Thyroid gland (tissue), 4 donors: ENCODE measurements at regions not wholly inside any gene's neighbourhood (a gene's known extent, or its start where the extent isn't known, plus 50 kb on each side); places are given as distances from the start of the nearest gene placed in this dataset.

ENCODE experiments used
- DNase-seq, 2 donors: peaks; one replicate each; pipeline ENCODE4 v3.0.0-alpha.2; 2019
- H3K27ac ChIP-seq, 3 donors: fragments of 200-600 bp; sonication (generic); 1 replicate in 2 of 3; 2 replicates in 1 of 3; pipeline ENCODE4 v1.5.1; 2016 to 2019; ENCODE audit warnings: mild to moderate bottlenecking in 1 of 3, moderate library complexity in 1 of 3
- H3K27me3 ChIP-seq: fragments of 200-600 bp; sonication (generic); one replicate; pipeline ENCODE4 v1.5.1; 2019
- H3K36me3 ChIP-seq, 2 donors: fragments of 200-600 bp; sonication (generic); one replicate each; pipeline ENCODE4 v1.5.1; 2016 to 2019
- H3K4me1 ChIP-seq, 2 donors: fragments of 200-600 bp; sonication (generic); one replicate each; pipeline ENCODE4 v1.5.1; 2017 to 2019
- H3K4me3 ChIP-seq, 3 donors: fragments of 200-600 bp; sonication (generic); replicated peaks in 1 of 3; 1 replicate in 2 of 3; 2 replicates in 1 of 3; pipeline ENCODE4 v1.5.1; 2016; ENCODE audit warnings: mild to moderate bottlenecking in 1 of 3
- H3K9me3 ChIP-seq: fragments of 200-600 bp; sonication (generic); one replicate; pipeline ENCODE4 v1.5.1; 2017
- CTCF ChIP-seq, 6 experiments: fragments of 200-600 bp in 3 of 6; fragments of 450-650 bp in 3 of 6; sonication (generic) in 3 of 6; IDR thresholded peaks; one replicate each; pipeline ENCODE4 v1.5.1; 2016 to 2019; ENCODE audit warnings: antibody characterized with exemption in 6 of 6, mild to moderate bottlenecking in 2 of 6, inconsistent platforms in 1 of 6, moderate library complexity in 1 of 6
- POLR2A ChIP-seq, 2 donors: fragments of 450-650 bp; IDR thresholded peaks; one replicate each; pipeline ENCODE4 v1.6.1; 2017; ENCODE audit warnings: antibody characterized with exemption in 2 of 2, mild to moderate bottlenecking in 2 of 2, moderate library complexity in 1 of 2
- WGBS, 2 donors: methylation state at CpG; one replicate each; pipeline ENCODE4 v1.1.5; 2017; 5-methylcytosine and 5-hydroxymethylcytosine counted together
- intact Hi-C: fragments of 100-400 bp; cut with DNase I; formaldehyde crosslinking; loops from one replicate; pipeline ENCODE4 v1.15.1; 2023

GRCh38 chr4:22959483-22959882 lies 266.7 kb downstream of the GBA3 start:
- no peaks in the 10 kb centered on the region for H3K27me3 ChIP-seq
- no peak for TF ChIP-seq POLR2A (IDR thresholded peaks at IDR 0.05)
- TF ChIP-seq CTCF (IDR thresholded peaks at IDR 0.05), result no peak
- WGBS, 2 donors, result 61 to 91% methylated on average over 3 of the region's 3 CpGs
- H3K27ac ChIP-seq, result no peak overlapping the region
- DNase-seq, result no peak
- H3K4me3 ChIP-seq, result no peak overlapping the region
- intact Hi-C loops, result no loop called here
- no peaks in the 10 kb centered on the region for H3K9me3 ChIP-seq
- H3K4me1 ChIP-seq, result peaks cover 3 to 4% of the 10 kb centered on the region in 2 donors
- H3K36me3 ChIP-seq, result no peaks in the 10 kb centered on the region

GRCh38 chr4:22957774-22958309 lies 265.1 kb downstream of the GBA3 start:
- Histone ChIP-seq H3K9me3 (no peaks in the 10 kb centered on the region), H3K27me3 (no peaks in the 10 kb centered on the region), H3K4me3 (no peak overlapping the region), H3K27ac (no peak overlapping the region), H3K36me3 (no peaks in the 10 kb centered on the region), H3K4me1 (peaks cover 3 to 4% of the 10 kb centered on the region in 2 donors)
- intact Hi-C loops, result no loop called here
- DNase-seq, result no peak
- WGBS, 2 donors, result 82 to 89% methylated on average over 1 of the region's 1 CpG
- no peak for TF ChIP-seq POLR2A (IDR thresholded peaks at IDR 0.05)
- TF ChIP-seq CTCF (IDR thresholded peaks at IDR 0.05), result no peak

- no peak overlapping the region for H3K27ac ChIP-seq
- TF ChIP-seq POLR2A (IDR thresholded peaks at IDR 0.05) (no peak), CTCF (IDR thresholded peaks at IDR 0.05) (no peak)
- no peak overlapping the region for H3K4me3 ChIP-seq
- no peaks in the 10 kb centered on the region for H3K9me3 ChIP-seq
- no peak for DNase-seq
- H3K27me3 ChIP-seq, result no peaks in the 10 kb centered on the region
- no peaks in the 10 kb centered on the region for H3K36me3 ChIP-seq
- intact Hi-C loops, result no loop called here
- 82 to 83% methylated on average over 6 of the region's 6 CpGs for WGBS, 2 donors
- H3K4me1 ChIP-seq, result no peaks in the 10 kb centered on the region
Observed at GRCh38 chr4:22949161-22949855, 256.6 kb downstream of the GBA3 start.

GRCh38 chr4:22947851-22948250 lies 255.1 kb downstream of the GBA3 start:
- no peak for DNase-seq
- TF ChIP-seq POLR2A (IDR thresholded peaks at IDR 0.05), result no peak
- TF ChIP-seq CTCF (IDR thresholded peaks at IDR 0.05), result no peak
- Histone ChIP-seq H3K27ac (no peak overlapping the region), H3K27me3 (no peaks in the 10 kb centered on the region), H3K9me3 (no peaks in the 10 kb centered on the region), H3K4me1 (no peaks in the 10 kb centered on the region), H3K4me3 (no peak overlapping the region), H3K36me3 (no peaks in the 10 kb centered on the region)
- intact Hi-C loops, result no loop called here
- WGBS, 2 donors, result 90 to 91% methylated on average over 5 of the region's 5 CpGs

GRCh38 chr4:22942920-22943559 lies 250.3 kb downstream of the GBA3 start:
- Histone ChIP-seq H3K4me1 (no peaks in the 10 kb centered on the region), H3K27ac (no peak overlapping the region), H3K27me3 (no peaks in the 10 kb centered on the region), H3K4me3 (no peak overlapping the region), H3K9me3 (no peaks in the 10 kb centered on the region), H3K36me3 (no peaks in the 10 kb centered on the region)
- 57 to 66% methylated on average over 6 of the region's 6 CpGs for WGBS, 2 donors
- DNase-seq, result no peak
- TF ChIP-seq POLR2A (IDR thresholded peaks at IDR 0.05) (no peak), CTCF (IDR thresholded peaks at IDR 0.05) (no peak)
- intact Hi-C loops, result no loop called here
